ENCODE measurements at regions not wholly inside any gene's neighbourhood (a gene's known extent, or its start where the extent isn't known, plus 50 kb on each side); places are given as distances from the start of the nearest gene placed in this dataset.
"Not testable (repeated sequence)": the region's sequence is repeated elsewhere in the genome, so short reads cannot be mapped to it uniquely, and the experiment has no call there.

DNA sequence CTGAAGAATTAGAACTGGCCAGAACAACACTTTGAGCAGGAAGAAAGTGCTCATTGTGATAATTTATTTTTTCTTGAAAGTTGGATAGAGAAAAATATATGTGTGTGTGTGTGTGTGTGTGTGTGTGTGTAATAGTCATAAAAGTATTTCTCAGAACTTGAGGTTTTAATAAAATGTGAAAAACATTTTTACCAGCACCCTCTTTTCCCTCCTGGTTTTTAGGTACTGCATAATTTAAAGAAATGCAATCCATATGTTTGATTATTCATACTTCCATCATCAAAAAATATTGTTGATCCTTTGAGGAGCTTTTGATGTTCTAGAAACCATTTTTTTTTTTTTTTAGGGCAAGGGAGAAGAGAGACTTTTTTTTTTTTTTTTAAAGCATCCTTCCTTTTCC lies 66.8 kb upstream of the JUN start:
- H3K27ac ChIP-seq = no peak overlapping the region
- H3K9me3 ChIP-seq (ENCODE audit: severe bottlenecking) = no peaks in the 10 kb centered on the region
- H3K4me3 ChIP-seq (ENCODE audit: low read depth, low read length) = no peak overlapping the region
- TF ChIP-seq CTCF (IDR thresholded peaks at IDR 0.05; ENCODE audit: low read depth, low read length) = no peak
- no peak for DNase-seq
- no peaks in the 10 kb centered on the region for H3K36me3 ChIP-seq
- no peaks in the 10 kb centered on the region for H3K27me3 ChIP-seq (ENCODE audit: insufficient read depth, low read depth, severe bottlenecking)

- Histone ChIP-seq H3K27me3 (ENCODE audit: insufficient read depth, low read depth, severe bottlenecking) (no peaks in the 10 kb centered on the region), H3K4me3 (ENCODE audit: low read depth, low read length) (no peak overlapping the region), H3K27ac (no peak overlapping the region), H3K9me3 (ENCODE audit: severe bottlenecking) (no peaks in the 10 kb centered on the region), H3K36me3 (no peaks in the 10 kb centered on the region)
- no peak for TF ChIP-seq CTCF (IDR thresholded peaks at IDR 0.05; ENCODE audit: low read depth, low read length)
- no peak for DNase-seq
Observed at GRCh38 chr1:58852731-58853485, 69.1 kb upstream of the JUN start.

- Histone ChIP-seq H3K27ac (no peak overlapping the region), H3K36me3 (no peaks in the 10 kb centered on the region), H3K27me3 (ENCODE audit: insufficient read depth, low read depth, severe bottlenecking) (no peaks in the 10 kb centered on the region), H3K4me3 (ENCODE audit: low read depth, low read length) (no peak overlapping the region), H3K9me3 (ENCODE audit: severe bottlenecking) (no peaks in the 10 kb centered on the region)
- TF ChIP-seq CTCF (IDR thresholded peaks at IDR 0.05; ENCODE audit: low read depth, low read length) = no peak
- DNase-seq = no peak
Observed at GRCh38 chr1:58854576-58854975, 70.7 kb upstream of the JUN start.

DNA sequence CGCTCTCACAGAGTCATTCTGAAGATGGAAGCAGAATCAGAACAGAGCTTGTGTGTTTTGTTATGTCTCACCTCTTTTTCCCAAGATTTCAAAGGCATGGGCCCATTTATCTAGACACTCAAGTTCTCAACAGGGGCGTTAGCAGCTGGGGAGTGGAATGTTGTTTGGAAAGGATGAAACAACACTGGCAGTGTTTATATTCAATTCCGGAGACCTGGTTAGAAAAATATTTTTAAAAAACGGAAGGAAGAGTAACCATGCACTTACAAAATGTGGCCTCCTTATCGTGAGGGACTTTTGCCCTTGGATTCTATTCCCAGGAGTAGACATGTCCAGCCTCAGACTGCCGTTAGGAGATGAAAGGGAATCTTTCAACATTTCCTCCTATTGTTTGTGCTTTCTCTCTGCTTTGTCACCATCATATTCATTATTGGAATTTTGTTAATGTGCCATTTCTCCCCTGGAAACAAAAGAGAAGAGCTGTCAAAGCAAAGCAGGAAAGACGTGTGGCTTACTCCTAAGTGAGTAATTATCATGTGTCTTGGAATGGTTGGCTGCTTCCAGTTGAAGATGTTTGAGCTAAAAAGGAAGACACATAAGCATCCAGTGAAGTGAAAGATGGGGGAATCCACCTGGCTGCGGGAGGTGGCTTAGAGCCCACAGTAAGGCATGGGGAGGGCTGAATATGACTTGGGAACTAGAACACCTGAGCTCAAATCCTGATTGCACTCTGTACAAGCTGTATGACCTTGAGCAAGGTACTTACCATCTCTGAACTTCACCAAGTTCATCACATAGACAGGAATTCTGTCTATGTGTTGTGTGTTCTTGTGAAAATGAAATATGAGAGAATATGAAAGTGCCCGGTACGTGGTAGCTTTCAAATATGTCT lies 71.7 kb upstream of the JUN start:
- Histone ChIP-seq H3K9me3 (ENCODE audit: severe bottlenecking) (no peaks in the 10 kb centered on the region), H3K4me3 (ENCODE audit: low read depth, low read length) (no peak overlapping the region), H3K27me3 (ENCODE audit: insufficient read depth, low read depth, severe bottlenecking) (no peaks in the 10 kb centered on the region), H3K27ac (no peak overlapping the region), H3K36me3 (no peaks in the 10 kb centered on the region)
- no peak for TF ChIP-seq CTCF (IDR thresholded peaks at IDR 0.05; ENCODE audit: low read depth, low read length)
- no peak for DNase-seq

GRCh38 chr1:58856281-58856680 lies 72.4 kb upstream of the JUN start:
- DNase-seq; H3K27me3 ChIP-seq (ENCODE audit: insufficient read depth, low read depth, severe bottlenecking); H3K4me3 ChIP-seq (ENCODE audit: low read depth, low read length); H3K36me3 ChIP-seq; H3K9me3 ChIP-seq (ENCODE audit: severe bottlenecking); H3K27ac ChIP-seq: not testable (repeated sequence)
